ENCODE measurements at regions not wholly inside any gene's neighbourhood (a gene's known extent, or its start where the extent isn't known, plus 50 kb on each side); places are given as distances from the start of the nearest gene placed in this dataset.

DNA sequence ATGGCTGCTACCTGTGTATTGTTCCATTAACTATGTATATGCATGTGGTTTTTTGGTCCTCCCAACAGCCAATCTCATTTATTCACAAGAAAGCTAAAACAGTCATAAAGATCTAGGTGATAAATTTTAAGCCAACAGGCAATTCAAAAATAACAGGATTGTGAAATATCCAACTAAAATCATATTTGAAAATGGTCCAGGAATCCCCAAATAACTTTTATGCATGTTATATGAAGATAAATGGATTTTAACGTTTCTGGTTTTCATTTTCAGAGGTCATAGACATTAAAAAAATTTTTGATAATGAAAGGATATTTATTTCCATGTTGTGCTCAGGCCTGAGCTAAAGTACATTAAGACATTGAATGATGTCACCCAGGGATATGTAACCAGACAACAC is 96.8 kb upstream of the JAZF1 start:
- no peak for TF ChIP-seq ZNF621 (tag by site-specific recombination; IDR thresholded peaks at IDR 0.05)
- TF ChIP-seq, protein P1, sequence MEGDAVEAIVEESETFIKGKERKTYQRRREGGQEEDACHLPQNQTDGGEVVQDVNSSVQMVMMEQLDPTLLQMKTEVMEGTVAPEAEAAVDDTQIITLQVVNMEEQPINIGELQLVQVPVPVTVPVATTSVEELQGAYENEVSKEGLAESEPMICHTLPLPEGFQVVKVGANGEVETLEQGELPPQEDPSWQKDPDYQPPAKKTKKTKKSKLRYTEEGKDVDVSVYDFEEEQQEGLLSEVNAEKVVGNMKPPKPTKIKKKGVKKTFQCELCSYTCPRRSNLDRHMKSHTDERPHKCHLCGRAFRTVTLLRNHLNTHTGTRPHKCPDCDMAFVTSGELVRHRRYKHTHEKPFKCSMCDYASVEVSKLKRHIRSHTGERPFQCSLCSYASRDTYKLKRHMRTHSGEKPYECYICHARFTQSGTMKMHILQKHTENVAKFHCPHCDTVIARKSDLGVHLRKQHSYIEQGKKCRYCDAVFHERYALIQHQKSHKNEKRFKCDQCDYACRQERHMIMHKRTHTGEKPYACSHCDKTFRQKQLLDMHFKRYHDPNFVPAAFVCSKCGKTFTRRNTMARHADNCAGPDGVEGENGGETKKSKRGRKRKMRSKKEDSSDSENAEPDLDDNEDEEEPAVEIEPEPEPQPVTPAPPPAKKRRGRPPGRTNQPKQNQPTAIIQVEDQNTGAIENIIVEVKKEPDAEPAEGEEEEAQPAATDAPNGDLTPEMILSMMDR (tag by site-specific recombination; IDR thresholded peaks at IDR 0.05), result no peak
- TF ChIP-seq, protein P2, sequence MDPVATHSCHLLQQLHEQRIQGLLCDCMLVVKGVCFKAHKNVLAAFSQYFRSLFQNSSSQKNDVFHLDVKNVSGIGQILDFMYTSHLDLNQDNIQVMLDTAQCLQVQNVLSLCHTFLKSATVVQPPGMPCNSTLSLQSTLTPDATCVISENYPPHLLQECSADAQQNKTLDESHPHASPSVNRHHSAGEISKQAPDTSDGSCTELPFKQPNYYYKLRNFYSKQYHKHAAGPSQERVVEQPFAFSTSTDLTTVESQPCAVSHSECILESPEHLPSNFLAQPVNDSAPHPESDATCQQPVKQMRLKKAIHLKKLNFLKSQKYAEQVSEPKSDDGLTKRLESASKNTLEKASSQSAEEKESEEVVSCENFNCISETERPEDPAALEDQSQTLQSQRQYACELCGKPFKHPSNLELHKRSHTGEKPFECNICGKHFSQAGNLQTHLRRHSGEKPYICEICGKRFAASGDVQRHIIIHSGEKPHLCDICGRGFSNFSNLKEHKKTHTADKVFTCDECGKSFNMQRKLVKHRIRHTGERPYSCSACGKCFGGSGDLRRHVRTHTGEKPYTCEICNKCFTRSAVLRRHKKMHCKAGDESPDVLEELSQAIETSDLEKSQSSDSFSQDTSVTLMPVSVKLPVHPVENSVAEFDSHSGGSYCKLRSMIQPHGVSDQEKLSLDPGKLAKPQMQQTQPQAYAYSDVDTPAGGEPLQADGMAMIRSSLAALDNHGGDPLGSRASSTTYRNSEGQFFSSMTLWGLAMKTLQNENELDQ (tag by site-specific recombination; IDR thresholded peaks at IDR 0.05; ENCODE audit: low read depth), result no peak
- TF ChIP-seq ZNF10 (tag by site-specific recombination; IDR thresholded peaks at IDR 0.05), result no peak
- TF ChIP-seq ZNF548 (tag by site-specific recombination; IDR thresholded peaks at IDR 0.05), result no peak
- no peak for TF ChIP-seq ZNF157 (tag by site-specific recombination; IDR thresholded peaks at IDR 0.05)
- no peak for TF ChIP-seq ZNF560 (tag by site-specific recombination; IDR thresholded peaks at IDR 0.05; ENCODE audit: borderline replicate concordance)
- no peak for TF ChIP-seq ZNF514 (tag by site-specific recombination; IDR thresholded peaks at IDR 0.05)
- TF ChIP-seq ZNF791 (tag by site-specific recombination; IDR thresholded peaks at IDR 0.05), result no peak
